RWPE1 (cell line): ENCODE measurements at regions not wholly inside any gene's neighbourhood (a gene's known extent, or its start where the extent isn't known, plus 50 kb on each side); places are given as distances from the start of the nearest gene placed in this dataset.

Experiments used
- CTCF ChIA-PET: fragments of 350-600 bp; sonication (Branson Sonifier 250); formaldehyde crosslinking; extraction: SDS; loops from one replicate; lab custom pipeline; 2021; lab: Yijun Ruan, JAX
- POLR2A ChIA-PET: fragments of 400-600 bp; formaldehyde crosslinking; extraction: SDS; loops from one replicate; lab custom pipeline; 2020; ENCODE audit warnings: antibody characterized with exemption; ENCODE audit not compliant: low non-redundant PET; lab: Yijun Ruan, JAX
- DNase-seq: peaks from one replicate; pipeline ENCODE4 v3.0.0; 2012; ENCODE audit warnings: low spot score
- H3K27ac ChIP-seq: fragments of 450-650 bp; 2 replicates; pipeline ENCODE4 v1.5.1; 2017
- TF ChIP-seq, protein P1 (sequence below): fragments of 450-650 bp; conservative IDR thresholded peaks from 2 replicates; pipeline ENCODE4 v1.5.1; 2017; ENCODE audit warnings: low read depth, mild to moderate bottlenecking

DNA sequence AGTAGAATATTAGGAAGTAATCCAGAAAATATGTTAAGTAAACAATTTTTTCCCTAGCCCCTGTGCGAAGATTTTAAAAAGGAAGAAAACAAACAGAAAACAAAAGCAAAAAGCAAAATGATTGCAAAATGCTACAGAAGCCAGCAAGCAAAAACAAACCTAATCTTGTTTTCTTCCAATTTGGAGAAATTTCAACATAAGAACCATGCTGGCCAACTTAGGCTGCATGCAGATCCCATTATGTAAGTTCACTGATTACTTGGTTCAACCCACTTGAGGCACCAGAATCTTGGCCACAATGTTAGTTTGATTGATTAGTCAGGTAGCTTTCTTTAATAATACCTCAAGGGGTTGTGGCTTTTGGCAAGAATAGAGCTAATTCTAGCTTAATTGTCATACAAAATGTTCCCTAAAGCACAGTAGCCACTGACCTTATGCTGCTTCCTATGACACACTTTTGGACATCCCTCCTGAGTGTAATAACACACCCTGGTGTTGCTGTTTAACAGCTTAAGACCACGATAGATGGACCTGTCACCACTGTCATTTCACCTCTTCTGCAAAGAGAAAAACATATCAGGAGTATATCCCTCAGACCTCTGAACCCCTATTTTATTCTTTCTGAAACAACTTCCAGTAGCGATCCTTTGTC lies 2342.1 kb downstream of the PCDH7 start:
- no peak for DNase-seq
- no peak overlapping the region for H3K27ac ChIP-seq
- CTCF ChIA-PET, result no interaction called here
- TF ChIP-seq, protein P1, sequence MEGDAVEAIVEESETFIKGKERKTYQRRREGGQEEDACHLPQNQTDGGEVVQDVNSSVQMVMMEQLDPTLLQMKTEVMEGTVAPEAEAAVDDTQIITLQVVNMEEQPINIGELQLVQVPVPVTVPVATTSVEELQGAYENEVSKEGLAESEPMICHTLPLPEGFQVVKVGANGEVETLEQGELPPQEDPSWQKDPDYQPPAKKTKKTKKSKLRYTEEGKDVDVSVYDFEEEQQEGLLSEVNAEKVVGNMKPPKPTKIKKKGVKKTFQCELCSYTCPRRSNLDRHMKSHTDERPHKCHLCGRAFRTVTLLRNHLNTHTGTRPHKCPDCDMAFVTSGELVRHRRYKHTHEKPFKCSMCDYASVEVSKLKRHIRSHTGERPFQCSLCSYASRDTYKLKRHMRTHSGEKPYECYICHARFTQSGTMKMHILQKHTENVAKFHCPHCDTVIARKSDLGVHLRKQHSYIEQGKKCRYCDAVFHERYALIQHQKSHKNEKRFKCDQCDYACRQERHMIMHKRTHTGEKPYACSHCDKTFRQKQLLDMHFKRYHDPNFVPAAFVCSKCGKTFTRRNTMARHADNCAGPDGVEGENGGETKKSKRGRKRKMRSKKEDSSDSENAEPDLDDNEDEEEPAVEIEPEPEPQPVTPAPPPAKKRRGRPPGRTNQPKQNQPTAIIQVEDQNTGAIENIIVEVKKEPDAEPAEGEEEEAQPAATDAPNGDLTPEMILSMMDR, result no peak
- POLR2A ChIA-PET, result no interaction called here

DNA sequence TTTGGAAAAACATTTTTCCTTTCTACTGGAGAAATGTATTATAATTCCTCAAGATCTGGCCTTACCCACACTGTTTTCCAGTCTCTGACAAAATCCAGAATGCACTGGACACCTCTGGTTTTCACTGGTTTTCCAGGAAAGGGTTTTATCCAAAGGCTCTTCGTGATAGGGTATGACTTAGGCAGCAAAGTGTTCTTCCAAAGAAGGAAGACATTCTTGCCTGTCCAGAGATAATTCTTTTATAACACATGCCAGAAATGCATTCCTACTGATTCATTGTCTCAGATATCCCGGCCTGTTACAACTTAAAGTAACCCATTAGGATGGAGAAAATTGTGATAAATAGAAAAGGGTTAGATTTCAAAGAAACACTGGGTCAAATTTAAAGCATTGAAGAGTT lies 2343.1 kb downstream of the PCDH7 start:
- no peak for DNase-seq
- ChIA-PET CTCF (no interaction called here), POLR2A (no interaction called here)
- TF ChIP-seq, protein P1, result no peak
- H3K27ac ChIP-seq, result no peak overlapping the region

DNA sequence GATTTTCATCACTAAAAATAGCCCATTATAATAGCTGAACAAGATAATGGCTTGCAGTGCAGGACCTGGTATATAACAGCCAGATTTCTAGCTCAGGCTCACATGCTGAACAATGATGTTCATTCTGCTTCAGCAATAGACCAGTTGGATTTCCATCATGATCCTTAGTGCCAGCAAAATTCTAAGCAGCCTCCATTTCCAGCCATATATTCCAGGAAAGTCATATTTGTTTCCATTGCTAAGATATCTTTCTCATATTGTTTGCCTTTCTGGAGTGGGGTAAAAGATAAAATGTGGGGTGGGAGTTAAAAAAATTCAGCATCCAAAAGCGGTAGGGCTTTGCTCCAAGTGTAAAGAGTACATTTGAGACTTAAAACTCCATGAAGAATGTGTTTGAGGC lies 2344.1 kb downstream of the PCDH7 start:
- TF ChIP-seq, protein P1, result no peak
- H3K27ac ChIP-seq, result no peak overlapping the region
- POLR2A ChIA-PET, result no interaction called here
- CTCF ChIA-PET, result no interaction called here
- no peak for DNase-seq

DNA sequence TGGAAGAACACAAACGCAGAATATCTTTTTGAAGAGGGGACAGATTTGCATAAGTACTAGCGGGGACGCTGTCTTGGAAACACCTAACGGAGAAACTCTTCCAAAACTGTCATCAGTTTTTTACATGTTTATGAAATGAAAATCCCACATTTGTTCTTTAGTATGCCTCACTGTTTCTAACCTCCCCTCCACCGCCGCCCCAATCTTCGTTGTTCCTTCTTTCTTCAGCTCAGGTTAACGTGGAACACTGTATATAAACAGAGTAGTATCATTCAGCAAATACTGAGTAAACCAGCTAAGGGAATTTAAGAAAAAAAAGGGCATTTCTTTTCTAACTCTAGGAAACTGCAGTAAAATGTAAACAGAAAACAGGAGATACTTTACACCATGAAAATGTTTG lies 2345.6 kb downstream of the PCDH7 start:
- ChIA-PET POLR2A (no interaction called here), CTCF (interaction anchor here (0.7 kb wide), 1 partner anchor 41 kb away, joined by 5 read pairs; no protein-coding TSS in a partner anchor)
- TF ChIP-seq, protein P1, result no peak
- H3K27ac ChIP-seq, result no peak overlapping the region
- DNase-seq, result no peak

DNA sequence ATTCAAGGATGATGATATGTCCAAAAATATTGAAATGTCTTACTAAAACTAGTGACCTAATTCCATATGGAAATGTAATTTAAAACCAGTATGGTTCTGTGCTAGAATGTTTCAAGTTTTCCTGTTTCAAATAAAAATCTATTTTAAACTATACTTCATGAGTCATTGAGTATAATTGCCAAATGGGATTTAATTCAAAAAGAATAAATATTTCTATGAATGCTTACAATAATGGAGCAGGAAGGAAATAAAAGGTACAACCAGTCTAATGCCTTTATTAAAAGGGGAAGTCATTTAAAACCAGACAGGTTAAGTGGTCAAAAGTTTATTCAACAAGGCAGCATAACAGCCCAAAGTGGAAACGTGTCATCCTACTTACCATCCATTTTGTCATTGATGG lies 2347.1 kb downstream of the PCDH7 start:
- TF ChIP-seq, protein P1, result no peak
- DNase-seq, result no peak
- CTCF ChIA-PET, result no interaction called here
- no peak overlapping the region for H3K27ac ChIP-seq
- POLR2A ChIA-PET, result no interaction called here

DNA sequence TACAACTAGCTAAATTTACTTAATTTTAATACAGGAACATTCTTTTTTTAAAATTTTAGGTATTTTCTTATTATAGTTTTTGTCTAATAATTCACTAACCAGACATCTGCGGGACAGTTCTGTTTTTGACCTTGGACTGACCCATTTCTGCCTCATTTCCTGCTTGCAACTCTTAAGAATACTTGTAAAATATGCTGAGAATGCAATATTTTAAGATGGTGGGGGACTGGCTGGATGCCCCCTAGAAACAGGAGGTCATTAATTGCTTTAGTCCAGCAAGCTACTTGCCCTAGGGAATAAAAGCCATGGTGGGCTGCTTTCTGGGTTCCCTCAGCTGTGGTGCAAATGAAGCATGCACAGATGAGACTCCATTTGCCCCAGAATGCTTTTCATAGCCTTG lies 2348.4 kb downstream of the PCDH7 start:
- POLR2A ChIA-PET, result no interaction called here
- CTCF ChIA-PET, result no interaction called here
- no peak overlapping the region for H3K27ac ChIP-seq
- TF ChIP-seq, protein P1, result no peak
- no peak for DNase-seq
